GM21447 (cell line): ENCODE measurements at regions not wholly inside any gene's neighbourhood (a gene's known extent, or its start where the extent isn't known, plus 50 kb on each side); places are given as distances from the start of the nearest gene placed in this dataset.
A peak's percentile ranks its signal among the peaks of the same experiment; 100 is the strongest.

Experiments used
- ATAC-seq: cut with Tn5 transposase; IDR thresholded peaks from one replicate; pipeline ENCODE4 v1.9.1; 2021; ENCODE audit not compliant: unreplicated experiment

DNA sequence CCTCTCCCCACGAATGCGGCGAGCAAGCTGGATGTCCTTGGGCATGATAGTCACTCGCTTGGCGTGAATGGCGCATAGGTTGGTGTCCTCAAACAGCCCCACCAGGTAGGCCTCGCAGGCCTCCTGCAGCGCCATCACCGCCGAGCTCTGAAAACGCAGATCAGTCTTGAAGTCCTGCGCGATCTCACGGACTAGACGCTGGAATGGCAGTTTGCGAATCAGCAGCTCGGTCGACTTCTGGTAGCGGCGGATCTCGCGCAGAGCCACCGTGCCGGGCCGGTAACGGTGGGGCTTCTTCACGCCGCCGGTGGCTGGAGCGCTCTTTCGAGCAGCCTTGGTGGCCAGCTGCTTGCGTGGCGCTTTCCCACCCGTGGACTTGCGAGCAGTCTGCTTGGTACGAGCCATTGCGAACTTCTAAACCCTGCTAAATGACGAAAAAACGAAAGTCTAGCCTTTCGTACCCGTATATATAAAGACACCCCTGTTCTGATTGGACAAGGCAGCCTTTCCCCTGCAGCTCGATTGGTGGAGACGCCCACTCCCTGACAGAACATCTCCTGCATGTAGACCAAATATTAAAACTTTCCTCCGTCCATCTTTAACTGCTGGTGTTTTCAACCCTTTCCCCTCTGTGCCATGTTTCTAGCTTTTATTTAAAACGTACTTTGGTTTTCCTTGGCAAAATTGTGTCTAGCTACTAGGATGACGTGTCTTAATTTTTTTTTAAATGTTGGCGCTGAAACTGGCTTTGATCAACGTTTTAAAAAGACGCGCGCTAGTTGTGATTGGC lies 109.8 kb downstream of the HFE start:
- peak; percentile 39 for ATAC-seq

DNA sequence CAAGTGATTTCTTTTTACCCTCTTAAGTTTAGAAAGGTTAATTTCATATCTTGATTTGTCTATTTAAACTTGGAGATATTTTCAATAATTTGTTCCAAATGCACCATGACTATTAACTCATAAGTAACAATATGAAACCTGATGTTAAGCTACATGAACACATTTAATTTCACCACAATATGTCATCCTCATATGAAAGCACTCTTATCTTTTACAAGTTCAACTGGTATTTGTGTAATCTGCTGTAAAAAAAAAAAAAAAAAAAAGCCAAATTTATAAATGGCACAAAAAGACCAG lies 110.4 kb downstream of the HFE start:
- no peak for ATAC-seq

DNA sequence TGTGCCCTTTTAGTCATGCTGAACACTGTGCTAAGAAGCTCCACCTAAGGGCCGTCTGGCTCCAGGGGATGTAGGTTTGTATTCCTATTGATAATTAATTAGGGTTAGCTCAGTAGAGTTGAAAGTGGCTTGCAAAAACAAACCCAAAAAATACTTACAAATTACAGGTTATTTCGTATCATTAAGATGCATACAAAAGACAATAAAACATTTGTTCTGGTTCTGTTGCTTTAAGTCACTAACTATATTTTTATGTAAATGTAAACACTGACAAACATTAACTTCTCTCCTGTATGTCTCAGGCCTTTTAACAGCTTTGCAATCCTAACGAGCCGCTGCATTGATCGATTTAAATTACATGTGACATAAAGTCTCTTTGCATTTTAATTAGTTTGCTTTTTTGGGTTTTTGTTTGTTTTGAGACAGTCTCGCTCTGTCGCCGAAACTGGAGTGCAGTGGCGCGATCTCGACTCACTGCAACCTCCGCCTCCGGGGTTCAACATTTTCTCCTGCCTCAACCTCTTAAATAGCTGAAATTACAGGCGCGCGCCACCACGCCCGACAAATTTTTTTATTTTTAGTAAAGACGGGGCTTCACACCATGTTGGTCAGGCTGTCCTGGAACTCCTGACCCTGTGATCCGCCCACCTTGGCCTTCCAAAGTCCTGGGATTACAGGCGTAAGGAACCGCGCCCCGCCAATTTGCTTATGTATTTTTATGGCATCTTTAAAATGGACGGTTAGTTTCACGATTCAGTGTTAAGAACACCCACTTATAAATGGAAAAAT lies 110.9 kb downstream of the HFE start:
- no peak for ATAC-seq

DNA sequence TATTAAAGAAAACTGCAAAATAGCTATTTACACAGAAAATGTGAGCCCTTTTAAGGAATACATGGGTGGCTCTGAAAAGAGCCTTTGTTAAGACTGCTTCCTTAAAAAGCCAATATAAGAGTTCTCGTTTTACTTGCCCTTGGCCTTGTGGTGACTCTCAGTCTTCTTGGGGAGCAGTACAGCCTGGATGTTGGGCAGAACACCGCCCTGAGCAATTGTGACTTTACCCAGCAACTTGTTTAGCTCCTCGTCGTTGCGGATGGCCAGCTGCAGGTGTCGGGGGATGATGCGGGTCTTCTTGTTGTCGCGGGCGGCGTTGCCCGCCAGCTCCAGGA lies 111.5 kb downstream of the HFE start:
- ATAC-seq, result no peak

DNA sequence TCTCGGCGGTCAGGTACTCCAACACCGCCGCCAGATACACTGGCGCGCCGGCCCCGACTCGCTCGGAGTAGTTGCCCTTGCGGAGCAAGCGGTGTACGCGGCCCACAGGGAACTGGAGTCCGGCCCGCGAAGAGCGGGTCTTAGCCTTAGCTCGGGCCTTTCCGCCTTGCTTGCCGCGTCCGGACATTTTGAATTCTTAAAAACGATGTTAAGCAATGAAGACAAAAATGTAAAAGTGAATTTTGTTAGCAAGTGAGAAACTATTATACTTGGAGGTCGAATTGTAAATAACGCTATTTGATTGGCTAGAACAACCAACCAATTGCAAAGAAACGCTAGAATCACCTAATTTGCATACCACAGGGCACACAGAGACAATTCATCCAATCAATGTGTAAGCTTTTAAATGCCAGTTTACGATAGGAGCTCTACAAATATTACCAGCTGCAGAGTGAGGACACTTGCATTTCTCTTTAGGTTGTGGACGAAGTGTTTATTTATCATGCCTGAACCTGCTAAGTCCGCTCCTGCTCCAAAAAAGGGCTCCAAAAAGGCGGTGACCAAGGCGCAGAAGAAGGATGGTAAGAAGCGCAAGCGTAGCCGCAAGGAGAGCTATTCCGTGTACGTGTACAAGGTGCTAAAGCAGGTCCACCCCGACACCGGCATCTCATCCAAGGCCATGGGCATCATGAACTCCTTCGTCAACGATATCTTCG lies 112.0 kb downstream of the HFE start:
- ATAC-seq, result peak; percentile 47

DNA sequence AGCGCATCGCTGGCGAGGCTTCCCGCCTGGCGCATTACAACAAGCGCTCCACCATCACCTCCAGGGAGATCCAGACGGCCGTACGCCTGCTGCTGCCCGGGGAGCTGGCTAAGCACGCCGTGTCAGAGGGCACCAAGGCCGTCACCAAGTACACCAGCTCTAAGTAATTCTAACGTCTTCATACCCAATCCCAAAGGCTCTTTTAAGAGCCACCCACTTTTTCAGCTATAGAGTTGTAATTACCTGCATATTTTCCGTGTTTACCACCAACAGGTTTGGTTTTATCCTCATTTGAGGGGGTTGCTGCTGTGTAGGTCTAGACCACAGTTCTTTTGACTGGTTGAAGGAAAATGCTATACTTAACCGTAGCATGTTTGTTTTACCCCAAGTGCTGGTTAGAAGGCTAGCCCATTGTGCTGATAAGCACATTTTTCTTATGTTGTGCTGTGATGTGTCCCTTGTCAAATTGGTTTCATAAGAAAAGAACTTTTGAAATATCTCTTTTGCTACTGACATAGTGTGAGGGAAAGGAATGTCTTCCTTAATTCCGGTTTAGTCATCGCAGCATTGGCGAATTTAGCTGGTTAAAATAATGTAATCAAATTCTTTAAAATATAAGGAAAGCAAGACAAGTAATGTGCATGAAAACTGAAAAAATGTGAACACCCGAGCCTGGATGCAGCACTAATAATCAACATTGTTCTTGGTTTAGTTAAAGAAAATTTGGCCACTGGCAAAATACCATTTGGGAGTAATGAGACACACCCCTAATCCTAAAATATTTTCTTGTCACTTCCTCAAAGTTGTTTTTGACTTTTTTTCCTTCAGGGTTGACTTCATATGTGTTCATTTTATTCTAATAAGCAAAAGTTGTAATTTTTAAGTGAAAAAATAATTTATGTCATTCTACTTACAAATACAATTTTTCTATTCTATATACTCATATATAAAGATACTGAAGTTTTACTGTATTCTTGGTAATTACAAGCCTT lies 112.8 kb downstream of the HFE start:
- peak; percentile 3 for ATAC-seq

DNA sequence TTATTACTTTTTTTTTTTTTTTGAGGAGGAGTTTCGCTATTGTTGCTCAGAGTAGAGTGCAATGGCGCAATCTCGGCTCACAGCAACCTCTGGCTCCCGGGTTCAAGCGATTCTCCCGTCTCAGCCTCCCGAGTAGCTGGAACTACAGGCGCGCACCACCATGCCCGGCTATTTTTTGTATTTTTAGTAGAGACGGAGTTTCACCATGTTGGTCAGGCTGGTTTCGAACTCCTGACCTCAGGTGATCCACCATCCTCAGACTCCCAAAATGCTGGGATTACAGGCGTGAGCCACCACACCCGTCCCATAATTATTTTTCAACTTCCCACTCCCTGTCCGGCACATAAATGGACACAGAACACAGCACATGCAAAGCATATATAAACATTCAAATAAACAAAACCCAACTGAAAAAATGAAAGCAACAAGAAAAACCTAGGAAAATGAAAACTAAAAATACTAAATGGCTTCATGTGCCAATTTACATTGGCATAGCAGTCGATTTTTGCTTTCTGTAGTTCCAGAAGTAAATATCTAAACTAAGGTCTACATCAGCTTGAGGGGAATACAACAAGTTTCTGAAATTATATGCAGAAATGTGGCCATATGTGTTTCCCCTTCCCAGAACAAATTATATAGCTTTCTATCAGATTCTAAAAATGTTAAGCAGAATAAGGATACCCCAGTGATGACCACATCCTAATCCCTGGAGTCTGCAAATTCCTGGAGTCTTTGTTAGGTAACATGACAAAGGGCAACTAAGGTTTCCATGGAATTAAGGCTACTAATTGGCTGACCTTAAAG lies 113.9 kb downstream of the HFE start:
- ATAC-seq, result no peak

DNA sequence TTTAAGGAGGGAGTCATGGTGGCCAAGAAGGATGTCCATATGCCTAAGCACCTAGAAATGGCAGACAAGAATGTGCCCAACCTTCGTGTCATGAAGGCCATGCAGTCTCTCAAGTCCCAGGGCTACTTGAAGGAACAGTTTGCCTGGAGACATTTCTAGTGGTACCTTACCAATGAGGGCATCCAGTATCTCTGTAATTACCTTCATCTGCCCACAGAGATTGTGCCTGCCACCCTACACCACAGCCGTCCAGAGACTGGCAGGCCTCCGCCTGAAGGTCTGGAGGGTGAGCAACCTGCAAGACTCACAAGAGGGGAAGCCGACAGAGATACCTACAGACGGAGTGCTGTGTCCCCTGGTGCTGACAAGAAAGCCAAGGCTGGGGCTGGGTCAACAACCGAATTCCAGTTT lies 115.0 kb downstream of the HFE start:
- ATAC-seq, result no peak

DNA sequence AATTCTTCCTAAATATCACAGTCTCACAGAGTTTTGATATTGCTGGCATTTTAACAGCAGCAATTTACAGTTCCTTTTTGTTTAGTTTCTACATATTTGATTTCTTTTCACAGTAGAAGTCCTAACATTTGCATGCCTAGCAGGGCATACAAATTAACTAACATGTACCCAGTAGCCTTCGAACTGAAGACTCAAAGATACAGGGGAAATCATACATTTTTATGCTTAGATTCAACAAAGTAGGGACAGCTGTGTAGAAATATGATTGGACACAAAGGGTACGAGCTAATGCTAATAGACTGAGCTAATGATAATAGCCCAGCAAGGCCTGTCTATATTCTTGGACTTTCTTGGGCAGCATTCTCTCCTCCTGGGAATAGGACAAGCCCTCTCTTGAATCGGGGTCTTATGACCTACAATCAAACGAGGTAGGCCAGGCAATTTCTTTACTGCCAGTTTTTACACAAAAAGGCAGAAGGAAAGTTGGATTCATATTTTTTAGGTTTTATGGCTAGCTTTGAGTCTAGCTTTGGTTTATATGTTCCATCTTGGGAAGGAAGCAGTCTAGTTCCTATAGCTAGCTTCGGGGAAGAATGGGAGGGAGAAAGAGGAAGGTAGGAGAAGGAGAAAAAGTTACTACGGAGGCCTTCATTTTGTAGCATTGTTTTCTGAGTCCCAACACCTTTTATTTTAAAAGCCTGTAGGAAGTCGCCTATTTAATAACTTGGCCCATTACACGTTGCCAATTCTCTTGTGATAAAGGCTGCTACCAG lies 115.8 kb downstream of the HFE start:
- ATAC-seq, result no peak

DNA sequence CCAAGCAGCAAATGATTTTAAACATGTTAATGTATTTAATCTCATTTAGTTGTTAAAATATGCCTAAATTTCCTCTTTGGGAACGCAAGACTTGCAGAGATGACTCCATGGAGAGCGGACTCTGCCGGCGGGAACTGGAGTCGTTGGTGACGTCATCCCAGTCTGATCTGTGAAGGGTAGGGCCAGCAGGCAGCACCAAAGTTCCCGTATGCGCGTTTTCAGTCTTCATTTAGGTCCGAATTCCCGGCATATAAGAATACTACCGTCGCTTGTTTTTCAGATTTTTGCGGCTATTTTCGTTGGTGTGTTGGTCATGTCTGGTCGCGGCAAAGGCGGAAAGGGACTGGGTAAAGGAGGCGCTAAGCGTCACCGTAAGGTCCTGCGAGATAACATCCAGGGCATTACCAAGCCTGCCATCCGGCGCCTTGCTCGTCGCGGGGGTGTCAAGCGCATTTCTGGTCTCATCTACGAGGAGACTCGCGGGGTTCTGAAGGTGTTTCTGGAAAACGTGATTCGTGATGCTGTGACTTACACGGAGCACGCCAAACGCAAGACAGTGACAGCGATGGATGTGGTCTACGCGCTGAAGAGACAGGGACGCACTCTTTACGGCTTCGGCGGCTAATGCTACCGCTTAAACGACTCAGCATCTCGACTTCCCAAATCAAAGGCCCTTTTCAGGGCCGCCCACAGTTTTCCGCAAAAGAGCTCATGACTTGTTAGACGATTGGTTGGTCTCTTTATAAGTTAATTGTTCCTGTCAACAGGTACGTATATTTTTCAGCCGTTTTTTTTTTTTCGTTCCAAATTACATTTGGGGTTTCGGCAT lies 117.3 kb downstream of the HFE start:
- ATAC-seq, result peak; percentile 54

DNA sequence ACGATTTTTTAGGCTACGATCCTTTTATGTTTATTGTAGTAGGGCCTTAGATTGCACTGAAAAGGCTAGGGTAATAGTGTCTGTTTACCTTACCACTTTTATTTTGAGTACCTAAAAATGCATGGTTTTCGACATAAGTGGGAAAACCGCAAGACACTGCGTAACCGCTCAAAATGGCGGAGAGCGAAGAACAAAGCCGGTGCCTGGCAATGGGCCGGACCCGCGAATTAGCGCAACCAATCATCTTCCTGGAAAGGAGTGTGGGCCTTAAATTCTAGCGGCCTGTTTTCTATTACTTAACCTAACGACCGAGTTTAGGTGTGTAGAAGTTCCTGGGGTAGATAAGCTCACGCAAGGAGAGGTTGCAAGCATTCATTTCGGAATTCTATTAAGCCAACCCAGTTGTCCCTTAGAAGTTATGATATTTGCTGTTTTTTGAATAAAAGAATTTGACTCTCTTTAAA lies 118.0 kb downstream of the HFE start:
- peak; percentile 50 for ATAC-seq

DNA sequence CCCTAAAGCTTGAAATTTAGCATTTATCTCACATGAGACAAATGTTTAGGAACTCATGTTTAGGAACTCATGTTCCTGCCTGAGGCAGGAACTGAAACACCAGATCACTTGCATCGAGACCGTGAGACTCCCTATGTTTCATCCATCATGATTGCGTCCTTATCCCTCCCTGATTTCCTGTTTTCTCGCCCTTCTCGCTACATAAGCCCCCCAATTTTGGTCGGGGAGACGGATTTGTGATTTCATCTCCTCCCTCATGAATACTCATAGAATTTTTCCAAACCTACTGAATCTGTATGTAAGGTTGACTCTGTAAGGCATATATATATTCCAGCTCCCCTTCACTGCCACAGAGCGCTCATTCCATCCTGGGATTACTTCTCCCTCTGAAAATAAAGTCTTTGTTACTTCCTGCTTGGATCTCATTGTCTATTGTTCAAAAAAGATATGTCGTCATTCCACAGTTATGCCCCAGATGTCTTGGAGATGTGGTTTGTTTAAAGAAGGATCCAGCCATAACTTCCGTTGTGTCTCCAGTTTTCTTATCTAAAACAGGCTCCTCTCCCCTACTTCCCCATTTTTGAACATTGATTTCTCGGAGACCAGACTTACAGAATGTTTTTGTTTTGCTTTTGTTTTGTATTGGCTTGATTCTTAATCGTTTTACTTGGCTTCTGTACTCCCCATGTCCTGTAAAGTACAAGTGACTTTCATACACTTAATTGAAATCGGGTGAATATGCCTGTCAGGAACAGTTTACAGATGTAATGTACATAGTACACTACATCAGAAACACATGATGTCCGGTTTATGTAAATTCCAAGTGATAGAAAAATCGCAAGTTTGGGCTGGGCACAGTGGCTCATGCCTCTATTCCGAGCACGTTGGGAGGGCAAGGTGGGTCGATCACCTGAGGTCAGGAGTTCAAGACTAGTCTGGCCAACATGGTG lies 118.7 kb downstream of the HFE start:
- no peak for ATAC-seq

DNA sequence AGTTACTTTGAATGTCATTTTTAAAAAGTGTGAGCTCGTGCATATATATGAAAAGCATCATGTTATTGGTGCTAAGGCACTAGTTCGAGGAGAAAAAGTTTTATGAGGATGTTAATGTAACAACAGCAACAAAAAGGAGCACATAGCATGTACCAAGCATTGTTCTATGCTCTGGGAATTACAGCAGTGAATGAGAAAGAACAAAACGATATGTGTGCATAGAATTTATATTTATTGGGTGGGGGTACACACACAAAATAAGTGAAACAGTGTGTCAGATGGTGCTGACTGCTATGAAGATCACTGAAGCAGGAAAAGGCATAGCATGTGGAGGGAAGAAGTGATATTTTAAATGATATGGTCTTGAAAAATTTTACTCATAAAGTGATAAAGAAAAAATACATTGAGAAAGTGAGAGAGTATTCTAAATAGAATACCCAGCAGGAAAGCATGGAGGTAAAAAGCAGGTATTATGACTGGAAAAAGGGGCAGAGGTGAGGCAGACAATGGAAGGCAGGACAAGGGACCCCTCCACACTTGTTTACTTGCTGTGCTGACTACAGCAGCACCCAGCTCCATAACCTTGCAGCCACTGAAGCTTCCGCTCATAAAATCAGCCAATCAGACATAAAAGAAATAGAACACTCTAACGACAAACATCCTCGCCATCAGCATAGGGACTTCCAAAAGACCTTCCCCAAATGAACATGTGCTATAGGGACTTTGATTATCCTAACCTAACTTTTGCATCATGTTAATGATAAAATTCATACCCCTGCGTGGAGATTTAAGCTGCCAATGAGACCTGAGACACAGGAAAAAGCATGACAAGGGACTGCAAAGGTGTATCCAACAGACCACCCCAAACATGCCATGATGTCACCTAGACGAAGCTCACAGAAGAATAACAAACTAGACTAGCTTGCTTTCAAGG lies 119.9 kb downstream of the HFE start:
- no peak for ATAC-seq

DNA sequence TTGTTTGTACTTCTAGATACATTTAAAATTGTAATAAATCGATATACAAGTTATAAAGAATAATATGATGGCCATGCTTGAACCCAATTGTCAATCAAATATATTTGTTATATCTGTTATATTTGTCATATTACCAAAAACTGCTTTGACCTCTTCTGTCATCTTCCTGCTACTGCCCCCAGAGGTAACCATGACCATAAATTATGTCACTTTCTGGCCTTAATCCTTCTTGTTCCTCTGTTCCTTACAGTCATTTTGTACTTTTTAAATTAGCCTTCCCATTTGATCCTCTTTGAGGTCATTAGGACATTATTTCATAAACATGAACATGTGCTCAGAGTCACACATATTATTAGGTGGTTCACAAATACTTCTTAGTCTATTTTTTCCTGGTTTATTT lies 124.7 kb downstream of the HFE start:
- no peak for ATAC-seq

DNA sequence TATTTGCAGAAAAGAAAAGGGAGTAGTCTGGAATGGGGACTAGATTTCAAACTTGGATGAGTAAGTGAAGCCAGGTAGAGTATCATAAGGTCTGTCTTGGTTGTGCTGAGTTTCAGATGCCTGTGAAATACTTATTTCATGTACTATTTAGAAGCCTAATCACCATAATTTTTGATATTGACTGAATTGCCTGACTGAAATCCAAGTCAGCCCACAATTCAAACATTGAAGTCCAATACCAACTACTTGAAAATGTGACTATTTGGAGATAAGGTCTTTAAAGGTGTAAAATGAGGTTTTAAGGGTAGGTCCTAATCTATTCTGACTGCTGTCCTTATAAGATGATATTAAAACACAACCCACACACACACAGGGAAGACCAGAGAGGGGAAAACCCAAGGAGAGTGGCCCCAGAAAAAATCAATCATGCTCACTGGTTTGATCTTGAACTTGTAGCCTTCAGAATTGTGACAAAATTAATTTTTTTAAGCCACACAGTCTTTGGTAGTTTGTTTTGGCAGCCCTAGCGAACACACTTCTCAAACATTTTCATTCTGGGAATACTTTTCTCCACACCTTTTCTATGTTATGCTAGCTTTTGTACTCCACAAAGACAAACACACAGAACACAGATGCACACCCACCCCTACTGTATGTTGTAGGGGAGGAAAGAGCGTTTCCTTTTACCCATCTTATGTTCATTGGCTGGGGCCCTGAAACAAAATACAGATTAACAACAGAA lies 126.3 kb downstream of the HFE start:
- ATAC-seq, result no peak
